Tibial nerve (tissue), 4 donors: ENCODE measurements at regions not wholly inside any gene's neighbourhood (a gene's known extent, or its start where the extent isn't known, plus 50 kb on each side); places are given as distances from the start of the nearest gene placed in this dataset.

ENCODE experiments used
- EP300 ChIP-seq, 2 donors: sonication (generic); formaldehyde crosslinking; IDR thresholded peaks; one replicate each; pipeline ENCODE4 v1.6.1; 2017; ENCODE audit warnings: antibody characterized with exemption in 2 of 2, mild to moderate bottlenecking in 1 of 2
- POLR2A ChIP-seq, 2 donors: fragments of 450-650 bp; IDR thresholded peaks; one replicate each; pipeline ENCODE4 v1.6.1; 2017; ENCODE audit warnings: antibody characterized with exemption in 2 of 2, mild to moderate bottlenecking in 2 of 2, moderate library complexity in 2 of 2
- TF ChIP-seq, protein P1 (sequence below), 5 experiments: fragments of 200-600 bp in 3 of 5; fragments of 450-650 bp in 2 of 5; sonication (generic) in 3 of 5; IDR thresholded peaks; one replicate each; pipeline ENCODE4 v1.5.1; 2016 to 2019; ENCODE audit warnings: antibody characterized with exemption in 5 of 5, mild to moderate bottlenecking in 3 of 5, moderate library complexity in 2 of 5

GRCh38 chr16:11410376-11411058 lies 65.3 kb downstream of the RMI2 start:
- TF ChIP-seq, protein P1, sequence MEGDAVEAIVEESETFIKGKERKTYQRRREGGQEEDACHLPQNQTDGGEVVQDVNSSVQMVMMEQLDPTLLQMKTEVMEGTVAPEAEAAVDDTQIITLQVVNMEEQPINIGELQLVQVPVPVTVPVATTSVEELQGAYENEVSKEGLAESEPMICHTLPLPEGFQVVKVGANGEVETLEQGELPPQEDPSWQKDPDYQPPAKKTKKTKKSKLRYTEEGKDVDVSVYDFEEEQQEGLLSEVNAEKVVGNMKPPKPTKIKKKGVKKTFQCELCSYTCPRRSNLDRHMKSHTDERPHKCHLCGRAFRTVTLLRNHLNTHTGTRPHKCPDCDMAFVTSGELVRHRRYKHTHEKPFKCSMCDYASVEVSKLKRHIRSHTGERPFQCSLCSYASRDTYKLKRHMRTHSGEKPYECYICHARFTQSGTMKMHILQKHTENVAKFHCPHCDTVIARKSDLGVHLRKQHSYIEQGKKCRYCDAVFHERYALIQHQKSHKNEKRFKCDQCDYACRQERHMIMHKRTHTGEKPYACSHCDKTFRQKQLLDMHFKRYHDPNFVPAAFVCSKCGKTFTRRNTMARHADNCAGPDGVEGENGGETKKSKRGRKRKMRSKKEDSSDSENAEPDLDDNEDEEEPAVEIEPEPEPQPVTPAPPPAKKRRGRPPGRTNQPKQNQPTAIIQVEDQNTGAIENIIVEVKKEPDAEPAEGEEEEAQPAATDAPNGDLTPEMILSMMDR (IDR thresholded peaks at IDR 0.05): no peak
- TF ChIP-seq POLR2A (IDR thresholded peaks at IDR 0.05) (no peak), EP300 (IDR thresholded peaks at IDR 0.05) (no peak)
